HL-60 (cell line): ENCODE measurements at regions not wholly inside any gene's neighbourhood (a gene's known extent, or its start where the extent isn't known, plus 50 kb on each side); places are given as distances from the start of the nearest gene placed in this dataset.

Source experiments
- POLR2AphosphoS5 ChIP-seq: IDR thresholded peaks from 2 replicates; pipeline ENCODE4 v1.6.1; 2012; ENCODE audit warnings: low read depth
- TF ChIP-seq, protein P1 (sequence below): IDR thresholded peaks from one replicate; pipeline ENCODE4 v1.5.1; 2011; ENCODE audit warnings: low read length, control low read depth, inconsistent platforms; ENCODE audit not compliant: insufficient read depth
- TF ChIP-seq, protein P2 (sequence below): IDR thresholded peaks from 2 replicates; pipeline ENCODE4 v1.6.1; 2012; ENCODE audit warnings: low read depth; ENCODE audit not compliant: insufficient replicate concordance

DNA sequence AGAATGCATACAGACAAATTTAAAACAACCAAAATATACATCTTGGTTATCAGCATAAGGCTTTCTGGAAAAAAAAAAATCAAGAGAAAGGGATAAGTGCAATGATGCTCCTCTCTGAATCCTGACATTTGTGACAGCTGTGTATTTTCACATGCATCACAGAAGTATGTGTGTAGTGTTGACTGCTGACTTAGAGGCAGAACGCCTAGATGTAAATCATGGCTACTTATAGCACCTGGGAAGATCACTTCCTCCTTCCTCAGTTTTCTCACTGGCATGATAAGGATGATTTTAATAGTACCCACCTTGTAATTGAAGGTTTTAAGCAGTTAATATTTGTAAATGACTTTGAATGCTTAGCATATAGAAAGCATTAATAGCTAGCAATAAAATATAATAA, 112.5 kb downstream of the MRPL39 start:
- TF ChIP-seq, protein P1, sequence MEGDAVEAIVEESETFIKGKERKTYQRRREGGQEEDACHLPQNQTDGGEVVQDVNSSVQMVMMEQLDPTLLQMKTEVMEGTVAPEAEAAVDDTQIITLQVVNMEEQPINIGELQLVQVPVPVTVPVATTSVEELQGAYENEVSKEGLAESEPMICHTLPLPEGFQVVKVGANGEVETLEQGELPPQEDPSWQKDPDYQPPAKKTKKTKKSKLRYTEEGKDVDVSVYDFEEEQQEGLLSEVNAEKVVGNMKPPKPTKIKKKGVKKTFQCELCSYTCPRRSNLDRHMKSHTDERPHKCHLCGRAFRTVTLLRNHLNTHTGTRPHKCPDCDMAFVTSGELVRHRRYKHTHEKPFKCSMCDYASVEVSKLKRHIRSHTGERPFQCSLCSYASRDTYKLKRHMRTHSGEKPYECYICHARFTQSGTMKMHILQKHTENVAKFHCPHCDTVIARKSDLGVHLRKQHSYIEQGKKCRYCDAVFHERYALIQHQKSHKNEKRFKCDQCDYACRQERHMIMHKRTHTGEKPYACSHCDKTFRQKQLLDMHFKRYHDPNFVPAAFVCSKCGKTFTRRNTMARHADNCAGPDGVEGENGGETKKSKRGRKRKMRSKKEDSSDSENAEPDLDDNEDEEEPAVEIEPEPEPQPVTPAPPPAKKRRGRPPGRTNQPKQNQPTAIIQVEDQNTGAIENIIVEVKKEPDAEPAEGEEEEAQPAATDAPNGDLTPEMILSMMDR = no peak
- TF ChIP-seq POLR2AphosphoS5 = no peak
- TF ChIP-seq, protein P2, sequence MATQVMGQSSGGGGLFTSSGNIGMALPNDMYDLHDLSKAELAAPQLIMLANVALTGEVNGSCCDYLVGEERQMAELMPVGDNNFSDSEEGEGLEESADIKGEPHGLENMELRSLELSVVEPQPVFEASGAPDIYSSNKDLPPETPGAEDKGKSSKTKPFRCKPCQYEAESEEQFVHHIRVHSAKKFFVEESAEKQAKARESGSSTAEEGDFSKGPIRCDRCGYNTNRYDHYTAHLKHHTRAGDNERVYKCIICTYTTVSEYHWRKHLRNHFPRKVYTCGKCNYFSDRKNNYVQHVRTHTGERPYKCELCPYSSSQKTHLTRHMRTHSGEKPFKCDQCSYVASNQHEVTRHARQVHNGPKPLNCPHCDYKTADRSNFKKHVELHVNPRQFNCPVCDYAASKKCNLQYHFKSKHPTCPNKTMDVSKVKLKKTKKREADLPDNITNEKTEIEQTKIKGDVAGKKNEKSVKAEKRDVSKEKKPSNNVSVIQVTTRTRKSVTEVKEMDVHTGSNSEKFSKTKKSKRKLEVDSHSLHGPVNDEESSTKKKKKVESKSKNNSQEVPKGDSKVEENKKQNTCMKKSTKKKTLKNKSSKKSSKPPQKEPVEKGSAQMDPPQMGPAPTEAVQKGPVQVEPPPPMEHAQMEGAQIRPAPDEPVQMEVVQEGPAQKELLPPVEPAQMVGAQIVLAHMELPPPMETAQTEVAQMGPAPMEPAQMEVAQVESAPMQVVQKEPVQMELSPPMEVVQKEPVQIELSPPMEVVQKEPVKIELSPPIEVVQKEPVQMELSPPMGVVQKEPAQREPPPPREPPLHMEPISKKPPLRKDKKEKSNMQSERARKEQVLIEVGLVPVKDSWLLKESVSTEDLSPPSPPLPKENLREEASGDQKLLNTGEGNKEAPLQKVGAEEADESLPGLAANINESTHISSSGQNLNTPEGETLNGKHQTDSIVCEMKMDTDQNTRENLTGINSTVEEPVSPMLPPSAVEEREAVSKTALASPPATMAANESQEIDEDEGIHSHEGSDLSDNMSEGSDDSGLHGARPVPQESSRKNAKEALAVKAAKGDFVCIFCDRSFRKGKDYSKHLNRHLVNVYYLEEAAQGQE = no peak
